ENCODE measurements at regions not wholly inside any gene's neighbourhood (a gene's known extent, or its start where the extent isn't known, plus 50 kb on each side); places are given as distances from the start of the nearest gene placed in this dataset.
A peak's percentile ranks its signal among the peaks of the same experiment; 100 is the strongest.
"Not testable (repeated sequence)": the region's sequence is repeated elsewhere in the genome, so short reads cannot be mapped to it uniquely, and the experiment has no call there.

- H4K20me1 ChIP-seq (ENCODE audit: insufficient read depth, low read length); H3K9me3 ChIP-seq (ENCODE audit: low read length); POLR2A ChIA-PET; intact Hi-C loops (cut with micrococcal nuclease; ENCODE audit: unreplicated experiment); BruUV-seq (replicated peaks); H2AFZ ChIP-seq (ENCODE audit: low read length); H3K9me2 ChIP-seq (ENCODE audit: insufficient read depth, low read length); H3K36me3 ChIP-seq (ENCODE audit: insufficient read depth, low read length); DNase-seq (ENCODE audit: low spot score); CTCF ChIA-PET (ENCODE audit: unreplicated experiment): not testable (repeated sequence)
- Histone ChIP-seq H3K4me1 (ENCODE audit: insufficient read depth, low read length, poor library complexity, severe bottlenecking) (peaks cover 37% of the 10 kb centered on the region), H3K79me2 (ENCODE audit: insufficient read depth, low read depth, low read length) (peaks cover 23% of the 10 kb centered on the region), H3K4me3 (ENCODE audit: low read depth, low read length, poor library complexity, severe bottlenecking) (peak overlapping the region; percentile 67), H3K4me2 (ENCODE audit: low read length) (peak overlapping the region; percentile 87), H3K27ac (ENCODE audit: low read depth, low read length, poor library complexity, severe bottlenecking) (peak overlapping the region; percentile 83)
Measured at GRCh38 chr2:89246620-89247019, 555.1 kb downstream of the RPIA start.

GRCh38 chr2:89255013-89255412 is 563.5 kb downstream of the RPIA start:
- H3K9me2 ChIP-seq (ENCODE audit: insufficient read depth, low read length); POLR2A ChIA-PET; intact Hi-C loops (cut with micrococcal nuclease; ENCODE audit: unreplicated experiment); H3K4me1 ChIP-seq (ENCODE audit: insufficient read depth, low read length, poor library complexity, severe bottlenecking); H3K4me2 ChIP-seq (ENCODE audit: low read length); H3K36me3 ChIP-seq (ENCODE audit: insufficient read depth, low read length); DNase-seq (ENCODE audit: low spot score); H3K79me2 ChIP-seq (ENCODE audit: insufficient read depth, low read depth, low read length); H4K20me1 ChIP-seq (ENCODE audit: insufficient read depth, low read length); CTCF ChIA-PET (ENCODE audit: unreplicated experiment); H3K9me3 ChIP-seq (ENCODE audit: low read length); H3K27ac ChIP-seq (ENCODE audit: low read depth, low read length, poor library complexity, severe bottlenecking); H2AFZ ChIP-seq (ENCODE audit: low read length); H3K4me3 ChIP-seq (ENCODE audit: low read depth, low read length, poor library complexity, severe bottlenecking): not testable (repeated sequence)
- BruUV-seq (replicated peaks), result TSS peak; percentile 18

GRCh38 chr2:89273443-89273842 is 582.0 kb downstream of the RPIA start:
- H3K9me2 ChIP-seq (ENCODE audit: insufficient read depth, low read length); CTCF ChIA-PET (ENCODE audit: unreplicated experiment); DNase-seq (ENCODE audit: low spot score); H3K4me1 ChIP-seq (ENCODE audit: insufficient read depth, low read length, poor library complexity, severe bottlenecking); BruUV-seq (replicated peaks); H2AFZ ChIP-seq (ENCODE audit: low read length); H3K36me3 ChIP-seq (ENCODE audit: insufficient read depth, low read length); intact Hi-C loops (cut with micrococcal nuclease; ENCODE audit: unreplicated experiment); H3K4me2 ChIP-seq (ENCODE audit: low read length); H3K27ac ChIP-seq (ENCODE audit: low read depth, low read length, poor library complexity, severe bottlenecking); H3K9me3 ChIP-seq (ENCODE audit: low read length); H4K20me1 ChIP-seq (ENCODE audit: insufficient read depth, low read length); H3K4me3 ChIP-seq (ENCODE audit: low read depth, low read length, poor library complexity, severe bottlenecking); H3K79me2 ChIP-seq (ENCODE audit: insufficient read depth, low read depth, low read length); POLR2A ChIA-PET: not testable (repeated sequence)

GRCh38 chr2:89280536-89280935 is 589.1 kb downstream of the RPIA start:
- H2AFZ ChIP-seq (ENCODE audit: low read length); H3K79me2 ChIP-seq (ENCODE audit: insufficient read depth, low read depth, low read length); CTCF ChIA-PET (ENCODE audit: unreplicated experiment); POLR2A ChIA-PET; H3K9me2 ChIP-seq (ENCODE audit: insufficient read depth, low read length); H3K4me3 ChIP-seq (ENCODE audit: low read depth, low read length, poor library complexity, severe bottlenecking); intact Hi-C loops (cut with micrococcal nuclease; ENCODE audit: unreplicated experiment); H3K4me2 ChIP-seq (ENCODE audit: low read length); H4K20me1 ChIP-seq (ENCODE audit: insufficient read depth, low read length); H3K4me1 ChIP-seq (ENCODE audit: insufficient read depth, low read length, poor library complexity, severe bottlenecking); H3K36me3 ChIP-seq (ENCODE audit: insufficient read depth, low read length); H3K27ac ChIP-seq (ENCODE audit: low read depth, low read length, poor library complexity, severe bottlenecking); DNase-seq (ENCODE audit: low spot score); H3K9me3 ChIP-seq (ENCODE audit: low read length); BruUV-seq (replicated peaks): not testable (repeated sequence)

- H3K9me2 ChIP-seq (ENCODE audit: insufficient read depth, low read length); H4K20me1 ChIP-seq (ENCODE audit: insufficient read depth, low read length); CTCF ChIA-PET (ENCODE audit: unreplicated experiment); H3K4me2 ChIP-seq (ENCODE audit: low read length); BruUV-seq (replicated peaks); H3K79me2 ChIP-seq (ENCODE audit: insufficient read depth, low read depth, low read length); intact Hi-C loops (cut with micrococcal nuclease; ENCODE audit: unreplicated experiment); H3K27ac ChIP-seq (ENCODE audit: low read depth, low read length, poor library complexity, severe bottlenecking); DNase-seq (ENCODE audit: low spot score); H2AFZ ChIP-seq (ENCODE audit: low read length); H3K4me3 ChIP-seq (ENCODE audit: low read depth, low read length, poor library complexity, severe bottlenecking); H3K4me1 ChIP-seq (ENCODE audit: insufficient read depth, low read length, poor library complexity, severe bottlenecking); POLR2A ChIA-PET; H3K36me3 ChIP-seq (ENCODE audit: insufficient read depth, low read length); H3K9me3 ChIP-seq (ENCODE audit: low read length): not testable (repeated sequence)
Measured at GRCh38 chr2:89286448-89287080, 595.1 kb downstream of the RPIA start.

- H3K4me2 ChIP-seq (ENCODE audit: low read length); H3K4me1 ChIP-seq (ENCODE audit: insufficient read depth, low read length, poor library complexity, severe bottlenecking); POLR2A ChIA-PET; H3K9me2 ChIP-seq (ENCODE audit: insufficient read depth, low read length); H3K4me3 ChIP-seq (ENCODE audit: low read depth, low read length, poor library complexity, severe bottlenecking); BruUV-seq (replicated peaks); CTCF ChIA-PET (ENCODE audit: unreplicated experiment); H2AFZ ChIP-seq (ENCODE audit: low read length); H3K79me2 ChIP-seq (ENCODE audit: insufficient read depth, low read depth, low read length); H3K36me3 ChIP-seq (ENCODE audit: insufficient read depth, low read length); H4K20me1 ChIP-seq (ENCODE audit: insufficient read depth, low read length); intact Hi-C loops (cut with micrococcal nuclease; ENCODE audit: unreplicated experiment); H3K27ac ChIP-seq (ENCODE audit: low read depth, low read length, poor library complexity, severe bottlenecking); H3K9me3 ChIP-seq (ENCODE audit: low read length); DNase-seq (ENCODE audit: low spot score): not testable (repeated sequence)
Measured at GRCh38 chr2:89287084-89287483, 595.6 kb downstream of the RPIA start.

Data from OCI-LY7 (cell line).